WTC11 (cell line): ENCODE measurements at regions not wholly inside any gene's neighbourhood (a gene's known extent, or its start where the extent isn't known, plus 50 kb on each side); places are given as distances from the start of the nearest gene placed in this dataset.

Experiments
- ATAC-seq: fragments of 200-7000 bp; cut with Tn5 transposase; 2 replicates; pipeline ENCODE4 v1.10.0; 2021; ENCODE audit warnings: mild to moderate bottlenecking, moderate library complexity
- CTCF ChIA-PET: fragments of 300-600 bp; sonication (Branson Sonifier 250); formaldehyde crosslinking; loops from one replicate; lab custom pipeline; 2021; ENCODE audit warnings: antibody characterized with exemption; lab: Charles Lee
- POLR2A ChIA-PET: fragments of 350-600 bp; sonication (Branson Sonifier 250); formaldehyde crosslinking; loops from one replicate; lab custom pipeline; 2021; ENCODE audit warnings: antibody characterized with exemption; lab: Charles Lee
- DNase-seq: peaks from one replicate; pipeline ENCODE4 v3.0.0; 2021; ENCODE audit warnings: low spot score
- H3K27ac Mint-ChIP-seq: 2 replicates; pipeline ENCODE4 v1.8.0; 2021; ENCODE audit warnings: mixed read lengths
- H3K27me3 Mint-ChIP-seq: 2 replicates; pipeline ENCODE4 v1.8.0; 2021; ENCODE audit warnings: low read depth, mild to moderate bottlenecking, moderate library complexity, mixed read lengths
- H3K36me3 Mint-ChIP-seq: 2 replicates; pipeline ENCODE4 v1.8.0; 2021; ENCODE audit warnings: mixed read lengths
- H3K4me1 Mint-ChIP-seq: 2 replicates; pipeline ENCODE4 v1.8.0; 2022; ENCODE audit warnings: mixed read lengths
- H3K4me3 Mint-ChIP-seq: 2 replicates; pipeline ENCODE4 v1.8.0; 2021; ENCODE audit warnings: mild to moderate bottlenecking, moderate library complexity, mixed read lengths
- H3K9me3 Mint-ChIP-seq: 2 replicates; pipeline ENCODE4 v1.8.0; 2021; ENCODE audit warnings: mixed read lengths
- CBFB ChIP-seq: sonication (generic); formaldehyde crosslinking; IDR thresholded peaks from 2 replicates; pipeline ENCODE4 v1.8.1; 2022; ENCODE audit warnings: mild to moderate bottlenecking, low read depth, missing genetic modification reagents
- CREM ChIP-seq: sonication (generic); formaldehyde crosslinking; IDR thresholded peaks from 2 replicates; pipeline ENCODE4 v1.8.1; 2022; ENCODE audit warnings: mild to moderate bottlenecking, missing genetic modification reagents, moderate library complexity
- FOXJ3 ChIP-seq: sonication (generic); formaldehyde crosslinking; IDR thresholded peaks from 2 replicates; pipeline ENCODE4 v1.9.0; 2021; ENCODE audit warnings: missing genetic modification reagents, mild to moderate bottlenecking, borderline replicate concordance
- FOXP1 ChIP-seq: sonication (generic); formaldehyde crosslinking; IDR thresholded peaks from 2 replicates; pipeline ENCODE4 v1.8.0; 2022; ENCODE audit warnings: missing genetic modification reagents, mild to moderate bottlenecking, moderate library complexity, borderline replicate concordance
- JAZF1 ChIP-seq: fragments of 250-450 bp; sonication (Bioruptor Pico); IDR thresholded peaks from 2 replicates; pipeline ENCODE4 v1.9.0; 2021; ENCODE audit warnings: moderate library complexity, mild to moderate bottlenecking, inconsistent platforms
- NFYB ChIP-seq: sonication (generic); formaldehyde crosslinking; conservative IDR thresholded peaks from 2 replicates; pipeline ENCODE4 v1.8.0; 2022; ENCODE audit warnings: low read depth, missing genetic modification reagents
- NR1H2 ChIP-seq: sonication (generic); formaldehyde crosslinking; IDR thresholded peaks from 2 replicates; pipeline ENCODE4 v1.9.0; 2021; ENCODE audit warnings: mild to moderate bottlenecking, moderate library complexity, missing genetic modification reagents
- NR3C1 ChIP-seq: sonication (generic); formaldehyde crosslinking; conservative IDR thresholded peaks from 2 replicates; pipeline ENCODE4 v1.8.1; 2023; ENCODE audit warnings: low read depth, mild to moderate bottlenecking, missing genetic modification reagents
- RELA ChIP-seq: sonication (generic); formaldehyde crosslinking; IDR thresholded peaks from 2 replicates; pipeline ENCODE4 v1.8.1; 2022; ENCODE audit warnings: missing genetic modification reagents, mild to moderate bottlenecking, borderline replicate concordance
- SOX15 ChIP-seq: fragments of 250-450 bp; sonication (Bioruptor Pico); IDR thresholded peaks from 2 replicates; pipeline ENCODE4 v1.9.0; 2021; ENCODE audit warnings: mild to moderate bottlenecking
- ZBTB21 ChIP-seq: sonication (generic); formaldehyde crosslinking; IDR thresholded peaks from 2 replicates; pipeline ENCODE4 v1.8.1; 2023; ENCODE audit warnings: mild to moderate bottlenecking, missing genetic modification reagents, borderline replicate concordance
- ZNF138 ChIP-seq: sonication (generic); formaldehyde crosslinking; conservative IDR thresholded peaks from 2 replicates; pipeline ENCODE4 v1.8.1; 2022; ENCODE audit warnings: mild to moderate bottlenecking, moderate library complexity, missing genetic modification reagents
- ZNF263 ChIP-seq: sonication (generic); formaldehyde crosslinking; IDR thresholded peaks from 2 replicates; pipeline ENCODE4 v1.8.1; 2022; ENCODE audit warnings: low read depth, mild to moderate bottlenecking, moderate library complexity, missing genetic modification reagents
- ZNF317 ChIP-seq: sonication (generic); formaldehyde crosslinking; IDR thresholded peaks from 2 replicates; pipeline ENCODE4 v1.8.1; 2023; ENCODE audit warnings: low read depth, mild to moderate bottlenecking, moderate library complexity, missing genetic modification reagents, borderline replicate concordance
- ZNF396 ChIP-seq: fragments of 250-450 bp; sonication (Bioruptor Pico); IDR thresholded peaks from 2 replicates; pipeline ENCODE4 v1.8.0; 2021; ENCODE audit warnings: mild to moderate bottlenecking, moderate library complexity, borderline replicate concordance
- ZNF416 ChIP-seq: fragments of 250-450 bp; sonication (Bioruptor Pico); IDR thresholded peaks from 2 replicates; pipeline ENCODE4 v1.9.0; 2021; ENCODE audit warnings: mild to moderate bottlenecking, inconsistent platforms
- ZNF671 ChIP-seq: fragments of 250-450 bp; sonication (Bioruptor Pico); IDR thresholded peaks from 2 replicates; pipeline ENCODE4 v1.8.0; 2021; ENCODE audit warnings: mild to moderate bottlenecking
- TF ChIP-seq, protein P1 (sequence below): sonication (generic); formaldehyde crosslinking; IDR thresholded peaks from 2 replicates; pipeline ENCODE4 v1.8.1; 2023; ENCODE audit warnings: mild to moderate bottlenecking, moderate library complexity, missing genetic modification reagents
- TF ChIP-seq, protein P2 (sequence below): fragments of 250-450 bp; sonication (Bioruptor Pico); IDR thresholded peaks from 2 replicates; pipeline ENCODE4 v1.9.0; 2021; ENCODE audit warnings: mild to moderate bottlenecking
- TF ChIP-seq, protein P3 (sequence below): fragments of 250-450 bp; sonication (Bioruptor Pico); IDR thresholded peaks from 2 replicates; pipeline ENCODE4 v1.9.0; 2021; ENCODE audit warnings: moderate library complexity, mild to moderate bottlenecking, inconsistent platforms, borderline replicate concordance
- TF ChIP-seq, protein P4 (sequence below): fragments of 250-450 bp; sonication (Bioruptor Pico); IDR thresholded peaks from 2 replicates; pipeline ENCODE4 v2.1.2; 2022; ENCODE audit warnings: mild to moderate bottlenecking, moderate library complexity
- TF ChIP-seq, protein P5 (sequence below): sonication (generic); formaldehyde crosslinking; IDR thresholded peaks from 2 replicates; pipeline ENCODE4 v1.8.1; 2022; ENCODE audit warnings: mild to moderate bottlenecking, missing genetic modification reagents, moderate library complexity, borderline replicate concordance

DNA sequence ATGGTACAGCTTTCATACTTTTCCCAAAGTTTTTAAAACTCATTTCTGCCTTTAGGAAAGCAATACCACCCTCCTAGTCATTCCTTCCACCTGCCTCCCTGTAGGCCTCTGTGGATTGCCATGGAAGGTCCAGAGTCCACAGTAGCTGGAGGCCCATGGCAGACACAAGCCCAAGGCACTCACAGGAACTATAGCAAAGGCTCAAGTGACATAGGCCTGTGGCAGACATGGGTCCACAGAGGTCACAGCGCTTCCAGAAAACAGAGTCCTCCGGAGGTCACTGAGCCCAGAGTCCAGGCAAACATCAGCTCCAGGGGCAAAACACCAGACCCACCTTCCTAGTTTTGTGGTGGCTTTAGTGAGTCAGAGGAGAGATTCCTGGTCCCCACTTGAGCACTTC, 147.6 kb upstream of the ATP6AP2 start (continued):
- TF ChIP-seq, protein P1, sequence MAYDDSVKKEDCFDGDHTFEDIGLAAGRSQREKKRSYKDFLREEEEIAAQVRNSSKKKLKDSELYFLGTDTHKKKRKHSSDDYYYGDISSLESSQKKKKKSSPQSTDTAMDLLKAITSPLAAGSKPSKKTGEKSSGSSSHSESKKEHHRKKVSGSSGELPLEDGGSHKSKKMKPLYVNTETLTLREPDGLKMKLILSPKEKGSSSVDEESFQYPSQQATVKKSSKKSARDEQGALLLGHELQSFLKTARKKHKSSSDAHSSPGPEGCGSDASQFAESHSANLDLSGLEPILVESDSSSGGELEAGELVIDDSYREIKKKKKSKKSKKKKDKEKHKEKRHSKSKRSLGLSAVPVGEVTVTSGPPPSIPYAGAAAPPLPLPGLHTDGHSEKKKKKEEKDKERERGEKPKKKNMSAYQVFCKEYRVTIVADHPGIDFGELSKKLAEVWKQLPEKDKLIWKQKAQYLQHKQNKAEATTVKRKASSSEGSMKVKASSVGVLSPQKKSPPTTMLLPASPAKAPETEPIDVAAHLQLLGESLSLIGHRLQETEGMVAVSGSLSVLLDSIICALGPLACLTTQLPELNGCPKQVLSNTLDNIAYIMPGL (CRISPR knock-in tag), result no peak
- no peak for TF ChIP-seq RELA
- TF ChIP-seq, all 79 proteins: peak for 0

DNA sequence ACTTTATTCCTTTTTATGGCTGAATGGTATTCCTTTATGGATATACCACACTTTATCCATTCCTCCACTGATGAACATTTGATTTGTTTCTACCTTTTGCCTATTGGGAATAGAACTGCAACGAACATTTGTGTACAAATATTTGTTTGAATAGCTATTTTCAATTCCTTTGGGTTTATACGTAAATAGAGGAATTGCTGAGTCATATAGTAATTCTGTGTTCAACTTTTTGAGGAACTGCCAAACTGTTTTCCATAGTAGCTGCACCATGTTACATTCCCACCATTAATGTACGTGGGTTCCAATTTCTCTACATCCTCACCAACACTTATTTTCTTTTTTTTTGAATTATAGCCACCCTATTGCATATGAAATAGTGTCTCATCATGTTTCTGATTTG, 156.5 kb upstream of the ATP6AP2 start:
- POLR2A ChIA-PET, result no interaction called here
- DNase-seq, result no peak
- Mint-ChIP-seq H3K4me3 (no peak overlapping the region), H3K36me3 (peaks cover 4% of the 10 kb centered on the region; the same call in 1 of the 2 replicates), H3K27me3 (no peaks in the 10 kb centered on the region), H3K27ac (no peak overlapping the region), H3K9me3 (peaks cover 37% of the 10 kb centered on the region), H3K4me1 (no peaks in the 10 kb centered on the region)
- no peak for TF ChIP-seq CREM (CRISPR knock-in tag)
- TF ChIP-seq, protein P2, sequence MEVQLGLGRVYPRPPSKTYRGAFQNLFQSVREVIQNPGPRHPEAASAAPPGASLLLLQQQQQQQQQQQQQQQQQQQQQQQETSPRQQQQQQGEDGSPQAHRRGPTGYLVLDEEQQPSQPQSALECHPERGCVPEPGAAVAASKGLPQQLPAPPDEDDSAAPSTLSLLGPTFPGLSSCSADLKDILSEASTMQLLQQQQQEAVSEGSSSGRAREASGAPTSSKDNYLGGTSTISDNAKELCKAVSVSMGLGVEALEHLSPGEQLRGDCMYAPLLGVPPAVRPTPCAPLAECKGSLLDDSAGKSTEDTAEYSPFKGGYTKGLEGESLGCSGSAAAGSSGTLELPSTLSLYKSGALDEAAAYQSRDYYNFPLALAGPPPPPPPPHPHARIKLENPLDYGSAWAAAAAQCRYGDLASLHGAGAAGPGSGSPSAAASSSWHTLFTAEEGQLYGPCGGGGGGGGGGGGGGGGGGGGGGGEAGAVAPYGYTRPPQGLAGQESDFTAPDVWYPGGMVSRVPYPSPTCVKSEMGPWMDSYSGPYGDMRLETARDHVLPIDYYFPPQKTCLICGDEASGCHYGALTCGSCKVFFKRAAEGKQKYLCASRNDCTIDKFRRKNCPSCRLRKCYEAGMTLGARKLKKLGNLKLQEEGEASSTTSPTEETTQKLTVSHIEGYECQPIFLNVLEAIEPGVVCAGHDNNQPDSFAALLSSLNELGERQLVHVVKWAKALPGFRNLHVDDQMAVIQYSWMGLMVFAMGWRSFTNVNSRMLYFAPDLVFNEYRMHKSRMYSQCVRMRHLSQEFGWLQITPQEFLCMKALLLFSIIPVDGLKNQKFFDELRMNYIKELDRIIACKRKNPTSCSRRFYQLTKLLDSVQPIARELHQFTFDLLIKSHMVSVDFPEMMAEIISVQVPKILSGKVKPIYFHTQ (CRISPR knock-in tag), result no peak
- TF ChIP-seq, protein P3, sequence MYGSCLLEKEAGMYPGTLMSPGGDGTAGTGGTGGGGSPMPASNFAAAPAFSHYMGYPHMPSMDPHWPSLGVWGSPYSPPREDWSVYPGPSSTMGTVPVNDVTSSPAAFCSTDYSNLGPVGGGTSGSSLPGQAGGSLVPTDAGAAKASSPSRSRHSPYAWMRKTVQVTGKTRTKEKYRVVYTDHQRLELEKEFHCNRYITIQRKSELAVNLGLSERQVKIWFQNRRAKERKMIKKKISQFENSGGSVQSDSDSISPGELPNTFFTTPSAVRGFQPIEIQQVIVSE, result no peak
- TF ChIP-seq JAZF1 (CRISPR knock-in tag), result no peak
- TF ChIP-seq, protein P4, sequence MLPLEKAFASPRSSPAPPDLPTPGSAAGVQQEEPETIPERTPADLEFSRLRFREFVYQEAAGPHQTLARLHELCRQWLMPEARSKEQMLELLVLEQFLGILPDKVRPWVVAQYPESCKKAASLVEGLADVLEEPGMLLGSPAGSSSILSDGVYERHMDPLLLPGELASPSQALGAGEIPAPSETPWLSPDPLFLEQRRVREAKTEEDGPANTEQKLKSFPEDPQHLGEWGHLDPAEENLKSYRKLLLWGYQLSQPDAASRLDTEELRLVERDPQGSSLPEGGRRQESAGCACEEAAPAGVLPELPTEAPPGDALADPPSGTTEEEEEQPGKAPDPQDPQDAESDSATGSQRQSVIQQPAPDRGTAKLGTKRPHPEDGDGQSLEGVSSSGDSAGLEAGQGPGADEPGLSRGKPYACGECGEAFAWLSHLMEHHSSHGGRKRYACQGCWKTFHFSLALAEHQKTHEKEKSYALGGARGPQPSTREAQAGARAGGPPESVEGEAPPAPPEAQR (CRISPR knock-in tag), result no peak
- no peak for TF ChIP-seq ZBTB21 (CRISPR knock-in tag)
- no peak for TF ChIP-seq ZNF396
- no peak for TF ChIP-seq ZNF263 (CRISPR knock-in tag)
- no peak for TF ChIP-seq SOX15
- TF ChIP-seq CBFB, result no peak
- TF ChIP-seq ZNF671 (CRISPR knock-in tag), result no peak
- TF ChIP-seq ZNF138 (CRISPR knock-in tag), result no peak
- no peak for TF ChIP-seq ZNF416 (CRISPR knock-in tag)
- no peak for TF ChIP-seq NR3C1 (CRISPR knock-in tag)
- no peak for TF ChIP-seq ZNF317 (CRISPR knock-in tag)
- TF ChIP-seq FOXP1, result no peak
- TF ChIP-seq, protein P5, sequence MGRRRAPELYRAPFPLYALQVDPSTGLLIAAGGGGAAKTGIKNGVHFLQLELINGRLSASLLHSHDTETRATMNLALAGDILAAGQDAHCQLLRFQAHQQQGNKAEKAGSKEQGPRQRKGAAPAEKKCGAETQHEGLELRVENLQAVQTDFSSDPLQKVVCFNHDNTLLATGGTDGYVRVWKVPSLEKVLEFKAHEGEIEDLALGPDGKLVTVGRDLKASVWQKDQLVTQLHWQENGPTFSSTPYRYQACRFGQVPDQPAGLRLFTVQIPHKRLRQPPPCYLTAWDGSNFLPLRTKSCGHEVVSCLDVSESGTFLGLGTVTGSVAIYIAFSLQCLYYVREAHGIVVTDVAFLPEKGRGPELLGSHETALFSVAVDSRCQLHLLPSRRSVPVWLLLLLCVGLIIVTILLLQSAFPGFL (CRISPR knock-in tag), result no peak
- no peak for TF ChIP-seq NFYB
- no peak for TF ChIP-seq NR1H2 (CRISPR knock-in tag)
- no peak for TF ChIP-seq FOXJ3 (CRISPR knock-in tag)
- no peak for ATAC-seq
- CTCF ChIA-PET, result no interaction called here
